GM23338 (cell line): ENCODE measurements at regions not wholly inside any gene's neighbourhood (a gene's known extent, or its start where the extent isn't known, plus 50 kb on each side); places are given as distances from the start of the nearest gene placed in this dataset.

Source experiments
- ATAC-seq: fragments of 200-7000 bp; cut with Tn5 transposase; 3 replicates; pipeline ENCODE4 v1.9.1; 2020
- DNase-seq: peaks from one replicate; pipeline ENCODE4 v3.0.0-alpha.2; 2015; ENCODE audit warnings: low spot score
- H2AFZ ChIP-seq: fragments of 200-600 bp; sonication (generic); 2 replicates; pipeline ENCODE4 v1.8.0; 2016; ENCODE audit warnings: antibody characterized with exemption, mild to moderate bottlenecking, moderate library complexity
- H3F3A ChIP-seq: fragments of 200-600 bp; sonication (generic); replicated peaks from 2 replicates; pipeline ENCODE4 v1.8.0; 2017; ENCODE audit warnings: antibody characterized with exemption, mixed run types, low read depth
- H3K27ac ChIP-seq: fragments of 200-600 bp; sonication (generic); 2 replicates; pipeline ENCODE4 v1.6.1; 2016; ENCODE audit warnings: low read depth
- H3K27me3 ChIP-seq: fragments of 200-600 bp; sonication (generic); 2 replicates; pipeline ENCODE4 v1.8.0; 2016; ENCODE audit warnings: mild to moderate bottlenecking, mixed run types, moderate library complexity; ENCODE audit not compliant: insufficient read depth
- H3K36me3 ChIP-seq: fragments of 200-600 bp; sonication (generic); 2 replicates; pipeline ENCODE4 v1.8.0; 2016; ENCODE audit warnings: mild to moderate bottlenecking; ENCODE audit not compliant: insufficient read depth
- H3K4me1 ChIP-seq: fragments of 200-600 bp; sonication (generic); 2 replicates; pipeline ENCODE4 v1.8.0; 2016; ENCODE audit warnings: mild to moderate bottlenecking, moderate library complexity; ENCODE audit not compliant: insufficient read depth
- H3K4me2 ChIP-seq: fragments of 200-600 bp; sonication (generic); 2 replicates; pipeline ENCODE4 v1.7.1; 2017; ENCODE audit warnings: mixed run types
- H3K4me3 ChIP-seq: fragments of 200-600 bp; sonication (generic); 2 replicates; pipeline ENCODE4 v1.6.1; 2016; ENCODE audit warnings: mixed run types
- H3K79me2 ChIP-seq: fragments of 200-600 bp; sonication (generic); replicated peaks from 2 replicates; pipeline ENCODE4 v1.8.0; 2017; ENCODE audit warnings: mild to moderate bottlenecking; ENCODE audit not compliant: insufficient read depth
- H3K9me2 ChIP-seq: fragments of 200-600 bp; sonication (generic); 2 replicates; pipeline ENCODE4 v1.8.0; 2017; ENCODE audit not compliant: insufficient read depth
- H4K20me1 ChIP-seq: fragments of 200-600 bp; sonication (generic); replicated peaks from 2 replicates; pipeline ENCODE4 v1.8.0; 2017; ENCODE audit warnings: mild to moderate bottlenecking; ENCODE audit not compliant: insufficient read depth
- H3K27ac Mint-ChIP-seq: 2 replicates; pipeline ENCODE4 v1.8.0; 2020; ENCODE audit warnings: inconsistent platforms, mild to moderate bottlenecking, moderate library complexity, mixed read lengths
- H3K27me3 Mint-ChIP-seq: 3 replicates; pipeline ENCODE4 v1.8.0; 2022; ENCODE audit warnings: low read depth, mild to moderate bottlenecking, moderate library complexity, mixed read lengths, inconsistent platforms; ENCODE audit not compliant: insufficient read depth, poor library complexity
- H3K36me3 Mint-ChIP-seq: 3 replicates; pipeline ENCODE4 v1.8.0; 2021; ENCODE audit warnings: low read depth, mild to moderate bottlenecking, inconsistent platforms, moderate library complexity, mixed read lengths
- H3K4me1 Mint-ChIP-seq: 3 replicates; pipeline ENCODE4 v1.8.0; 2020; ENCODE audit warnings: mild to moderate bottlenecking, inconsistent platforms, mixed read lengths
- H3K4me3 Mint-ChIP-seq: 3 replicates; pipeline ENCODE4 v1.8.0; 2021; ENCODE audit warnings: moderate library complexity, mild to moderate bottlenecking, inconsistent platforms, mixed read lengths
- H3K9me3 Mint-ChIP-seq: 3 replicates; pipeline ENCODE4 v1.8.0; 2020; ENCODE audit warnings: moderate library complexity, mild to moderate bottlenecking, inconsistent platforms, mixed read lengths
- CREB1 ChIP-seq: fragments of 250-450 bp; sonication (Bioruptor Pico); IDR thresholded peaks from 2 replicates; pipeline ENCODE4 v1.5.0; 2020; ENCODE audit warnings: low read depth, mild to moderate bottlenecking, moderate library complexity
- JUNB ChIP-seq: IDR thresholded peaks from one replicate; pipeline ENCODE4 v1.6.1; 2016; ENCODE audit warnings: antibody characterized with exemption; ENCODE audit not compliant: unreplicated experiment
- TF ChIP-seq, protein P1 (sequence below): fragments of 250-450 bp; sonication (Bioruptor Pico); IDR thresholded peaks from 2 replicates; pipeline ENCODE4 v1.5.0; 2020; ENCODE audit warnings: mild to moderate bottlenecking, moderate library complexity
- TF ChIP-seq, protein P2 (sequence below), 2 experiments: fragments of 200-600 bp in 1 of 2; sonication (generic) in 1 of 2; conservative IDR thresholded peaks; 2 replicates each; pipeline versions ENCODE4 v1.5.1 to v1.6.1; 2016 to 2017; ENCODE audit warnings: antibody characterized with exemption in 2 of 2, low read depth in 2 of 2, mild to moderate bottlenecking in 2 of 2, moderate library complexity in 1 of 2

DNA sequence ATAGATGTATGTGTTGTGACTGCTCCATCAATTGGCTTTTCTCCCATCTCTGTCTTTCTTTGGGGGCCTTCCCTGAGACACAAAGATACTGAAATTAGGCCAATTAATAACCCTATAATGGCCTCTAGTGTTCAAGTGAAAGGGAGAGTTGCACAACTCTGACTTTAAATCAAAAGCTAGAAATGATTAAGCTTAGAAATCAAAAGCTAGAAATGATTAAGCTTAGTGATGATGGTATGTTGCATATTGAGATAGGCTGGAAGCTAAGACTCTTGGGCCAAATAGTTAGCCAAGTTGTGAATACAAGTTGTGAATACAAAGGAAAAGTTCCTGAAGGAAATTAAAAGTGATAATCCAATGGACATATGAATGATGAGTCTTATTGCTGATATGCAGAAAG lies 452.9 kb upstream of the AGA start (continued):
- TF ChIP-seq, protein P1, sequence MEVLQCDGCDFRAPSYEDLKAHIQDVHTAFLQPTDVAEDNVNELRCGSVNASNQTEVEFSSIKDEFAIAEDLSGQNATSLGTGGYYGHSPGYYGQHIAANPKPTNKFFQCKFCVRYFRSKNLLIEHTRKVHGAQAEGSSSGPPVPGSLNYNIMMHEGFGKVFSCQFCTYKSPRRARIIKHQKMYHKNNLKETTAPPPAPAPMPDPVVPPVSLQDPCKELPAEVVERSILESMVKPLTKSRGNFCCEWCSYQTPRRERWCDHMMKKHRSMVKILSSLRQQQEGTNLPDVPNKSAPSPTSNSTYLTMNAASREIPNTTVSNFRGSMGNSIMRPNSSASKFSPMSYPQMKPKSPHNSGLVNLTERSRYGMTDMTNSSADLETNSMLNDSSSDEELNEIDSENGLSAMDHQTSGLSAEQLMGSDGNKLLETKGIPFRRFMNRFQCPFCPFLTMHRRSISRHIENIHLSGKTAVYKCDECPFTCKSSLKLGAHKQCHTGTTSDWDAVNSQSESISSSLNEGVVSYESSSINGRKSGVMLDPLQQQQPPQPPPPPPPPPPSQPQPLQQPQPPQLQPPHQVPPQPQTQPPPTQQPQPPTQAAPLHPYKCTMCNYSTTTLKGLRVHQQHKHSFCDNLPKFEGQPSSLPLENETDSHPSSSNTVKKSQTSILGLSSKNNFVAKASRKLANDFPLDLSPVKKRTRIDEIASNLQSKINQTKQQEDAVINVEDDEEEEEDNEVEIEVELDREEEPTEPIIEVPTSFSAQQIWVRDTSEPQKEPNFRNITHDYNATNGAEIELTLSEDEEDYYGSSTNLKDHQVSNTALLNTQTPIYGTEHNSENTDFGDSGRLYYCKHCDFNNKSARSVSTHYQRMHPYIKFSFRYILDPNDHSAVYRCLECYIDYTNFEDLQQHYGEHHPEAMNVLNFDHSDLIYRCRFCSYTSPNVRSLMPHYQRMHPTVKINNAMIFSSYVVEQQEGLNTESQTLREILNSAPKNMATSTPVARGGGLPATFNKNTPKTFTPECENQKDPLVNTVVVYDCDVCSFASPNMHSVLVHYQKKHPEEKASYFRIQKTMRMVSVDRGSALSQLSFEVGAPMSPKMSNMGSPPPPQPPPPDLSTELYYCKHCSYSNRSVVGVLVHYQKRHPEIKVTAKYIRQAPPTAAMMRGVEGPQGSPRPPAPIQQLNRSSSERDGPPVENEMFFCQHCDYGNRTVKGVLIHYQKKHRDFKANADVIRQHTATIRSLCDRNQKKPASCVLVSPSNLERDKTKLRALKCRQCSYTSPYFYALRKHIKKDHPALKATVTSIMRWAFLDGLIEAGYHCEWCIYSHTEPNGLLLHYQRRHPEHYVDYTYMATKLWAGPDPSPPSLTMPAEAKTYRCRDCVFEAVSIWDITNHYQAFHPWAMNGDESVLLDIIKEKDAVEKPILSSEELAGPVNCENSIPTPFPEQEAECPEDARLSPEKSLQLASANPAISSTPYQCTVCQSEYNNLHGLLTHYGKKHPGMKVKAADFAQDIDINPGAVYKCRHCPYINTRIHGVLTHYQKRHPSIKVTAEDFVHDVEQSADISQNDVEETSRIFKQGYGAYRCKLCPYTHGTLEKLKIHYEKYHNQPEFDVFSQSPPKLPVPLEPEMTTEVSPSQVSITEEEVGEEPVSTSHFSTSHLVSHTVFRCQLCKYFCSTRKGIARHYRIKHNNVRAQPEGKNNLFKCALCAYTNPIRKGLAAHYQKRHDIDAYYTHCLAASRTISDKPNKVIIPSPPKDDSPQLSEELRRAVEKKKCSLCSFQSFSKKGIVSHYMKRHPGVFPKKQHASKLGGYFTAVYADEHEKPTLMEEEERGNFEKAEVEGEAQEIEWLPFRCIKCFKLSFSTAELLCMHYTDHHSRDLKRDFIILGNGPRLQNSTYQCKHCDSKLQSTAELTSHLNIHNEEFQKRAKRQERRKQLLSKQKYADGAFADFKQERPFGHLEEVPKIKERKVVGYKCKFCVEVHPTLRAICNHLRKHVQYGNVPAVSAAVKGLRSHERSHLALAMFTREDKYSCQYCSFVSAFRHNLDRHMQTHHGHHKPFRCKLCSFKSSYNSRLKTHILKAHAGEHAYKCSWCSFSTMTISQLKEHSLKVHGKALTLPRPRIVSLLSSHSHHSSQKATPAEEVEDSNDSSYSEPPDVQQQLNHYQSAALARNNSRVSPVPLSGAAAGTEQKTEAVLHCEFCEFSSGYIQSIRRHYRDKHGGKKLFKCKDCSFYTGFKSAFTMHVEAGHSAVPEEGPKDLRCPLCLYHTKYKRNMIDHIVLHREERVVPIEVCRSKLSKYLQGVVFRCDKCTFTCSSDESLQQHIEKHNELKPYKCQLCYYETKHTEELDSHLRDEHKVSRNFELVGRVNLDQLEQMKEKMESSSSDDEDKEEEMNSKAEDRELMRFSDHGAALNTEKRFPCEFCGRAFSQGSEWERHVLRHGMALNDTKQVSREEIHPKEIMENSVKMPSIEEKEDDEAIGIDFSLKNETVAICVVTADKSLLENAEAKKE (CRISPR knock-in tag): no peak
- TF ChIP-seq, protein P2, sequence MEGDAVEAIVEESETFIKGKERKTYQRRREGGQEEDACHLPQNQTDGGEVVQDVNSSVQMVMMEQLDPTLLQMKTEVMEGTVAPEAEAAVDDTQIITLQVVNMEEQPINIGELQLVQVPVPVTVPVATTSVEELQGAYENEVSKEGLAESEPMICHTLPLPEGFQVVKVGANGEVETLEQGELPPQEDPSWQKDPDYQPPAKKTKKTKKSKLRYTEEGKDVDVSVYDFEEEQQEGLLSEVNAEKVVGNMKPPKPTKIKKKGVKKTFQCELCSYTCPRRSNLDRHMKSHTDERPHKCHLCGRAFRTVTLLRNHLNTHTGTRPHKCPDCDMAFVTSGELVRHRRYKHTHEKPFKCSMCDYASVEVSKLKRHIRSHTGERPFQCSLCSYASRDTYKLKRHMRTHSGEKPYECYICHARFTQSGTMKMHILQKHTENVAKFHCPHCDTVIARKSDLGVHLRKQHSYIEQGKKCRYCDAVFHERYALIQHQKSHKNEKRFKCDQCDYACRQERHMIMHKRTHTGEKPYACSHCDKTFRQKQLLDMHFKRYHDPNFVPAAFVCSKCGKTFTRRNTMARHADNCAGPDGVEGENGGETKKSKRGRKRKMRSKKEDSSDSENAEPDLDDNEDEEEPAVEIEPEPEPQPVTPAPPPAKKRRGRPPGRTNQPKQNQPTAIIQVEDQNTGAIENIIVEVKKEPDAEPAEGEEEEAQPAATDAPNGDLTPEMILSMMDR (conservative IDR thresholded peaks at IDR 0.05; ENCODE audit: low read depth in 2 of 2): no peak

DNA sequence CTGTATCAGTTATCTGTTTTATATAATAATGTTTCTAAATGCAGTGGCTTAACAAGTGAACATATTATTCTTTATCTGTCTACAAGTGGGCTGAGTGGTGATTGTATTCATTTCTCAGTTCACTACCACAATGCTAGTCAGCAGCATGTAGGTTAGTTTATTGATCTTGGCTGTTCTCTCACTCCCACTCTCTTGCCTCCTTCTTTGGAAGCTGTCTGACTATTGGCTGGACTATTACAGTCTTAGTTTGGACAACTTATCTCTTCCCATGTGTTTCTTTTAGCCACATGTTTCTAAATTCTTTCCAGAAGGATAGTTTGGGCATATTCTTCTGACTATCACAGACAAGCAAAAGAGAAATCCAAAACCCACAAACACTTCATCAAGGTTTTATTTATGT lies 459.5 kb upstream of the AGA start:
- Histone ChIP-seq H3K4me1 (no peaks in the 10 kb centered on the region), H3K4me3 (no peak overlapping the region), H3K79me2 (no peaks in the 10 kb centered on the region), H3K27me3 (no peaks in the 10 kb centered on the region), H3K9me2 (no peaks in the 10 kb centered on the region), H3K27ac (no peak overlapping the region), H3K4me2 (no peak overlapping the region), H3K36me3 (no peaks in the 10 kb centered on the region), H2AFZ (no peak overlapping the region), H4K20me1 (no peaks in the 10 kb centered on the region), H3F3A (no peaks in the 10 kb centered on the region)
- no peak overlapping the region for H3K27ac Mint-ChIP-seq
- H3K27me3 Mint-ChIP-seq: no peaks in the 10 kb centered on the region
- H3K4me1 Mint-ChIP-seq: no peaks in the 10 kb centered on the region
- no peaks in the 10 kb centered on the region for H3K36me3 Mint-ChIP-seq
- no peak overlapping the region for H3K4me3 Mint-ChIP-seq
- no peaks in the 10 kb centered on the region; the same call in 2 of the 3 replicates for H3K9me3 Mint-ChIP-seq
- DNase-seq (no peak), ATAC-seq (no peak)
- TF ChIP-seq, protein P1 (CRISPR knock-in tag): no peak
- no peak for TF ChIP-seq CREB1
- TF ChIP-seq, protein P2 (conservative IDR thresholded peaks at IDR 0.05; ENCODE audit: low read depth in 2 of 2): no peak
- TF ChIP-seq JUNB: no peak
